ENCODE measurements at regions not wholly inside any gene's neighbourhood (a gene's known extent, or its start where the extent isn't known, plus 50 kb on each side); places are given as distances from the start of the nearest gene placed in this dataset.

DNA sequence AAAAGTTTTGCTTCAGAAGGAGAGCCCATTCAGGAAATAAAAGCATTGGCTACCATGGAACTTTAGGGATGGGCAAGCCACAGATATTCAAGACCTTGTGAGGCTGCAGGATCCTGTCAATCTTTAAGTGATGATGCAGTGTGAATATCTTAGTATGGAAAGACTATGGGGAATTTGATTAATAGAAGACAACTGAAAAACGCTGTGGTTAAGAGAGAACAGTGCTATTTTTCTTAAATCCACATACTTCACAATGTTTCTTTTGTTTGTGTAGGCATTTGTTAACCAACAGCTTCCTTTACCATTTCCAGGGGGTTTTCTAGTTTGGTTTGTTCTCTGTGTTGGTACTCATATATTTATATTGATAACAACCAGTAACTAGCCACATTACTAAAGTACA, 90.3 kb downstream of the TMEM212 start:
- no peak overlapping the region for H3K27ac ChIP-seq
- H3K9me3 ChIP-seq = no peaks in the 10 kb centered on the region
- no peak overlapping the region for H3K4me3 ChIP-seq
- H3K4me1 ChIP-seq (replicated peaks) = no peaks in the 10 kb centered on the region
- DNase-seq (ENCODE audit: low spot score) = no peak
- H3K36me3 ChIP-seq = no peaks in the 10 kb centered on the region
- intact Hi-C loops (cut with DNase I) = no loop called here
- H3K27me3 ChIP-seq (replicated peaks; ENCODE audit: insufficient read depth) = no peaks in the 10 kb centered on the region
- 68% methylated on average over 1 of the region's 1 CpG for WGBS
- TF ChIP-seq POLR2AphosphoS5 (IDR thresholded peaks at IDR 0.05) (no peak), POLR2A (IDR thresholded peaks at IDR 0.05) (no peak)
- TF ChIP-seq, protein P1, sequence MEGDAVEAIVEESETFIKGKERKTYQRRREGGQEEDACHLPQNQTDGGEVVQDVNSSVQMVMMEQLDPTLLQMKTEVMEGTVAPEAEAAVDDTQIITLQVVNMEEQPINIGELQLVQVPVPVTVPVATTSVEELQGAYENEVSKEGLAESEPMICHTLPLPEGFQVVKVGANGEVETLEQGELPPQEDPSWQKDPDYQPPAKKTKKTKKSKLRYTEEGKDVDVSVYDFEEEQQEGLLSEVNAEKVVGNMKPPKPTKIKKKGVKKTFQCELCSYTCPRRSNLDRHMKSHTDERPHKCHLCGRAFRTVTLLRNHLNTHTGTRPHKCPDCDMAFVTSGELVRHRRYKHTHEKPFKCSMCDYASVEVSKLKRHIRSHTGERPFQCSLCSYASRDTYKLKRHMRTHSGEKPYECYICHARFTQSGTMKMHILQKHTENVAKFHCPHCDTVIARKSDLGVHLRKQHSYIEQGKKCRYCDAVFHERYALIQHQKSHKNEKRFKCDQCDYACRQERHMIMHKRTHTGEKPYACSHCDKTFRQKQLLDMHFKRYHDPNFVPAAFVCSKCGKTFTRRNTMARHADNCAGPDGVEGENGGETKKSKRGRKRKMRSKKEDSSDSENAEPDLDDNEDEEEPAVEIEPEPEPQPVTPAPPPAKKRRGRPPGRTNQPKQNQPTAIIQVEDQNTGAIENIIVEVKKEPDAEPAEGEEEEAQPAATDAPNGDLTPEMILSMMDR (IDR thresholded peaks at IDR 0.05) = no peak

DNA sequence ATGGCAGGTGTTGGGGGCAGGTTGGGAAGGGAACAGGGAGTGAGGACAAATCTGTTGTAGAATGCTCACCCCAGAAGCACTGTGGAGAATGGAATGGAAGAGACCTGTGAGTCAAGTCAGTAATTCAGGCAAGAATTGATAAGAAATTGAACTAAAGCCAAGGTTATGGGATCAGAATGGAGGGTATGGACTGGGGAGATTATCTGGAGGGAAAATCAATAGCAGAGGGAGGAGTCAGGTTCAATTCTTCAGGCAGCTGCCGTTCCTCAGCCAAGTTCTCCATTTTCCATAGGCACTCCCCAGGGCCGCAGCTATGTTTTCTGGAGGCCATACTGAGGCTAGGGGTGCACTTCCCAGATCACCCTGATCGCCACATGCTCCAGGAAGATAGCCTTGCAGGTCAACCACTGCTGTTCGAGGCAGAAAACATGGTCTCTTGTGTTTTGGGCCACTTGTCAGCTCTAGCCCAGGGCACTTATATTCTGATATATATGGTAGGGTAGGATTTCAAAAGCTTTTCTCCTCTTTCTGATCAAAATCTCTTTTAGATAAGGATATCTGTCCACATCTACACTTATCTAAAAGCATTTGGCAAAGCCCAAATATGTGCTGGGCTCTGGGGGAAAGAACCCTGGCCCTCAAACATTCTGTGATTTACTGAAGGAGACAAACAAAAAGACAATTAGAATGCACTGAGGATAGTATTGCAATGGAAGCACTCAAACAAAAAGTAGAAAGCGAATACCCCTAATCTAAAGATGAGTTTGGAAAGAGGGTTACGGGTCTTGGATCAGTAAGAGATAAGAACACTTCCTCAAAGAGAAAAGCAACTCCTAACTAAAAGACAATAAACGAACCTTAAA, 92.3 kb downstream of the TMEM212 start:
- intact Hi-C loops (cut with DNase I) = no loop called here
- Histone ChIP-seq H3K4me3 (no peak overlapping the region), H3K27ac (no peak overlapping the region), H3K9me3 (no peaks in the 10 kb centered on the region), H3K27me3 (replicated peaks; ENCODE audit: insufficient read depth) (no peaks in the 10 kb centered on the region), H3K36me3 (no peaks in the 10 kb centered on the region), H3K4me1 (replicated peaks) (no peaks in the 10 kb centered on the region)
- TF ChIP-seq, protein P1 (IDR thresholded peaks at IDR 0.05) = no peak
- TF ChIP-seq POLR2AphosphoS5 (IDR thresholded peaks at IDR 0.05) (no peak), POLR2A (IDR thresholded peaks at IDR 0.05) (no peak)
- DNase-seq (ENCODE audit: low spot score) = no peak
- WGBS = 76% methylated on average over 7 of the region's 7 CpGs

DNA sequence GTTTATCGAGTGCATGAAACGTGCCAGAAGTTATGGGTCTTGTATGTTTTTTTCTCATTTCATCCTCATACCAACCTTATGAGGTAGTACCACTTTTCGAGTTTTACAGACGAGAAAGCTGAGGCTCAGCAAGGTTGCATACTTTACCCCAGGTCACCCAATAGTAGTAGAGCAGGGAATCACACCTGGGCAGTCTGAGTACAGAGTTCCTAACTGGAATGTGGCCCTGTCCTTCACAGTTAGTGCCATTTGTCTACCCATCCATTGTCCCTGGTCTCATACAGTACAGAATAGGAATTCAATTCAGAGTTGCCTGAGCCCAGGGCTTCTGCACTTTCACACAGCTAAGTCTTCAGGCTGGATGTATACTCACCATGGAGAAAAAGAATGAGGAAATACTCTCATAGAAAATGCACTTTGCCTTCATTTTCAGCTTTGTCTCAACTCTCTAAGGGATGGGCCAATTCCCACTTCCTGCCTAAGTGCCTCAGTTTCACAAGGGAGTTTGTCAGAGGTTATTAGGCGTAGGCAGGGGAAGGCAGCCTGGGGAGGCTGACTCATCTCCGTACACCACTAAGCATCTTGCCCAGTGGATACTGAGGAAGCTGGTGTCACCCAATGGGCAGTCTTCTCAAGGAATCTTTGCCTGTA, 93.2 kb downstream of the TMEM212 start:
- H3K36me3 ChIP-seq = no peaks in the 10 kb centered on the region
- H3K4me3 ChIP-seq = no peak overlapping the region
- H3K27me3 ChIP-seq (replicated peaks; ENCODE audit: insufficient read depth) = no peaks in the 10 kb centered on the region
- 83% methylated on average over 6 of the region's 6 CpGs for WGBS
- no peak overlapping the region for H3K27ac ChIP-seq
- TF ChIP-seq, protein P1 (IDR thresholded peaks at IDR 0.05) = no peak
- TF ChIP-seq POLR2AphosphoS5 (IDR thresholded peaks at IDR 0.05) = no peak
- no peak for TF ChIP-seq POLR2A (IDR thresholded peaks at IDR 0.05)
- intact Hi-C loops (cut with DNase I) = no loop called here
- H3K4me1 ChIP-seq (replicated peaks) = no peaks in the 10 kb centered on the region
- no peaks in the 10 kb centered on the region for H3K9me3 ChIP-seq
- DNase-seq (ENCODE audit: low spot score) = no peak

DNA sequence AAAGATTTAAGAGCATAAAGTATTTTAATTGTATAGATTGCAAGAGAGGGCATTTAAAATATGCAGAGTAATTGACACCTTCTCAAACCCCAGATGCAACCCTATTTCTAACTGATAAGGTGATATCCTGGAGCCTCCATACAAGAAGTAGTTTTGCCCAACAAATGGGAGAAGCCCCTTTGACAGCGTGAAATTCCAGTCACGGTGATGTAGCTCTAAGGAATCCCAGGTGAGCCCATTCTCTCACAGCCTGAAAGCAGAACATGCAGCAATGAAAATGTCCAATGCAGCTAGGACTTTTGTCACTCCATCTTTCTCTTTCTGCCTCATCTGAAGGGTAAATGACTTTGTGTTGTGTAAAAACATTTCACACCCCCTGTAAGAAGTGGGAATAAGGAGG, 96.4 kb downstream of the TMEM212 start:
- no peak for DNase-seq (ENCODE audit: low spot score)
- intact Hi-C loops (cut with DNase I) = no loop called here

More for the DNA sequence above, 96.4 kb downstream of the TMEM212 start:
- 93% methylated on average over 2 of the region's 2 CpGs for WGBS
- Histone ChIP-seq H3K27ac (no peak overlapping the region), H3K27me3 (replicated peaks; ENCODE audit: insufficient read depth) (no peaks in the 10 kb centered on the region), H3K4me1 (replicated peaks) (no peaks in the 10 kb centered on the region), H3K4me3 (no peak overlapping the region), H3K9me3 (no peaks in the 10 kb centered on the region), H3K36me3 (no peaks in the 10 kb centered on the region)
- TF ChIP-seq, protein P1 (IDR thresholded peaks at IDR 0.05) = no peak
- TF ChIP-seq POLR2AphosphoS5 (IDR thresholded peaks at IDR 0.05) = no peak
- no peak for TF ChIP-seq POLR2A (IDR thresholded peaks at IDR 0.05)

All from prostate gland (tissue), 2 donors.